ENCODE measurements at regions not wholly inside any gene's neighbourhood (a gene's known extent, or its start where the extent isn't known, plus 50 kb on each side); places are given as distances from the start of the nearest gene placed in this dataset.

DNA sequence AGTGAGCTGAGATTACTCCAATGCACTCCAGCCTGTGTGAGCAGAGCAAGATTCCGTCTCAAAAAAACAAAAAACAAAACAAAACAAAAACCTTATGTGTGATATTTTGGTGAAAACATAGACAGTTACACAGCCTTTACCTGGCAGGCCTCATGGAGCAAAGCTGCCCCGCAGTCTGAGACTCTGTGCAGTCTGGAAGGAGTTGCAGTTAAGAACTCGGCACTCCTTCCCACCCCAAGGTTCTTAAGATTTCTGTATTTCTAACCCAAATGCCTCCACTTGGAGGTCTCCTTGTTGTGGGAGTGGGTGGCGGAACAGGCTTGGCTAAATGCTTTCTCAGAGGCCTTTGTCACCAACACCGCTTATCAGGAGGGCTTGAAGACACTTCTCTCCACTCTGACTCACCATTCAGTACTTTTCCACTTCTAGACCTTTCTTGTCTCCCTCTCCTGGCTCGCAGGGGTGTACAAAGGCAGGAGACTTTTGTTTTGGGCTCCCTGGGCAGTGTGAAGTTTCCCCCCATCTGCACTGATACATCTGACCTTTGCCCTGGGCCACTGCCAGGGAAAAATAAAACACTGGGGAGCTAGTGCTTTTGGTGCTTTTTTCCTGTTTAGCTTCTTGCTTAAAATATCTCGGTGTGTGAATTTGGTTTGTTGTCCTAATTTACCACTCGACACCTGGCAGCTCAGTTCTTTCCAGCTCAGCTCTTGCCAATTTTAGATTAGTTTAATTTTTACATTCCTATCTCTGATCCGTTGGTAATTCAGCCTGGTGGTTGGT lies 51.3 kb upstream of the MAGI2 start:
- TF ChIP-seq GATA3 (IDR thresholded peaks at IDR 0.05; ENCODE audit: low read depth, low read length) (no peak), GATA2 (IDR thresholded peaks at IDR 0.05; ENCODE audit: low read depth, low read length) (no peak)

Measured in SH-SY5Y (cell line).